NB4 (cell line): ENCODE measurements at regions not wholly inside any gene's neighbourhood (a gene's known extent, or its start where the extent isn't known, plus 50 kb on each side); places are given as distances from the start of the nearest gene placed in this dataset.

Experiments
- POLR2A ChIP-seq: IDR thresholded peaks from 2 replicates; pipeline ENCODE4 v1.6.1; 2011; ENCODE audit warnings: mild to moderate bottlenecking; ENCODE audit not compliant: insufficient read length; ENCODE audit errors: extremely low read depth
- TF ChIP-seq, protein P1 (sequence below): IDR thresholded peaks from one replicate; pipeline ENCODE4 v1.5.1; 2012; ENCODE audit warnings: low read depth, low read length

DNA sequence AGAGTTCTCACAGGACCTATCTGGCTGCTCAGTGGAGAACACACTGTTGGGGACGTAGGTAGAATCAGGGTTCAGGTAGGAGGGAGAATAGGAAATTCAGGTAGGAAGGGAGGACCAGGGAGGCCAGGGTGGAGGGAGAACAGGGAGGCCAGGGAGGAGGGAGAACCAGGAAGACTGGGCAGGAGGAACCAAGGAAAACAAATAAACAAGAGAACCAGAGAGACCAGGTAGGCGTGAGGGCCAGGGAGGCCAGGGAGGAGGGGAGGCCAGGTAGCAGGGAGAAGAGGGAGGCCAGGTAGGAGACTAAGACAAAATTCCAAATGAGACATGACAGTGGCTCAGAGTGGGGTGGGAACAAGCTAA lies 337.6 kb downstream of the EIPR1 start:
- TF ChIP-seq, protein P1, sequence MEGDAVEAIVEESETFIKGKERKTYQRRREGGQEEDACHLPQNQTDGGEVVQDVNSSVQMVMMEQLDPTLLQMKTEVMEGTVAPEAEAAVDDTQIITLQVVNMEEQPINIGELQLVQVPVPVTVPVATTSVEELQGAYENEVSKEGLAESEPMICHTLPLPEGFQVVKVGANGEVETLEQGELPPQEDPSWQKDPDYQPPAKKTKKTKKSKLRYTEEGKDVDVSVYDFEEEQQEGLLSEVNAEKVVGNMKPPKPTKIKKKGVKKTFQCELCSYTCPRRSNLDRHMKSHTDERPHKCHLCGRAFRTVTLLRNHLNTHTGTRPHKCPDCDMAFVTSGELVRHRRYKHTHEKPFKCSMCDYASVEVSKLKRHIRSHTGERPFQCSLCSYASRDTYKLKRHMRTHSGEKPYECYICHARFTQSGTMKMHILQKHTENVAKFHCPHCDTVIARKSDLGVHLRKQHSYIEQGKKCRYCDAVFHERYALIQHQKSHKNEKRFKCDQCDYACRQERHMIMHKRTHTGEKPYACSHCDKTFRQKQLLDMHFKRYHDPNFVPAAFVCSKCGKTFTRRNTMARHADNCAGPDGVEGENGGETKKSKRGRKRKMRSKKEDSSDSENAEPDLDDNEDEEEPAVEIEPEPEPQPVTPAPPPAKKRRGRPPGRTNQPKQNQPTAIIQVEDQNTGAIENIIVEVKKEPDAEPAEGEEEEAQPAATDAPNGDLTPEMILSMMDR: no peak
- TF ChIP-seq POLR2A: no peak
